ENCODE measurements at regions not wholly inside any gene's neighbourhood (a gene's known extent, or its start where the extent isn't known, plus 50 kb on each side); places are given as distances from the start of the nearest gene placed in this dataset.

DNA sequence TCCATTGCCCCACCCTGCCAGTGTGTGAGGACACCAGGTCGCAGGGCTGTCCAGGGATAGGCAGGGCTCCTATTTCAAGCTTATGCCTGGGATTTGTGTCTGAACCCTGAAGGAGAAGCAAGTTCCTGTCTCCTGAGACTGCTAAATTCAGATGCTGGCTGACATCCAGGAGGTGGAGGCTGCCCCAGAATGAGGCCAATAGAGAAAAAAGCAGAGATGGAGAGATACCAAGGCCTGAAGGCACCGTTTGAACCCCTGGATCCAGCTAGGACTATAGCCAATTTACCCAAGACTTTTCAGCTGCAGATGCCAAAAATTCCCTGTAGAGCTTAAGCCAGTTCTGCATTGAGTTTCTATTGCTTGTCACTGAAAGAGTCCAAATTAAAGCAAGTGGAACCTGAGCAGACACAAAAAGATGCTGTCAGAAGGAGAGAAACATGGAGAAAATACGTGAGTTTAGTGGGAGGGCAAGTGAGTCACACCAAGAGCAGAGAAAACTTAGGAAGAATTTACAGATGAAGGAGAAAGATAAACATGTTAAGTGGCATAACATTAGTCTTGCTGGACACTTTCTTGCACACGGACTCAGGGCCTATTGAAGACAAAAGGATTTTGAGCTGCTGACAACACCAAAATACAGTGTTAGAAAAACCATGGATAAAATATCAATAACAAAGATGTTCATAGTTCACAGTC, 148.6 kb downstream of the CNTN3 start:
- H3K4me3 ChIP-seq (ENCODE audit: low read length), result no peak overlapping the region
- no peaks in the 10 kb centered on the region for H4K20me1 ChIP-seq (ENCODE audit: control insufficient read depth, insufficient read depth, low read depth, low read length)
- no peaks in the 10 kb centered on the region for H3K9me3 ChIP-seq (ENCODE audit: control insufficient read depth, insufficient read depth, low read length)
- H3F3A ChIP-seq (ENCODE audit: control insufficient read depth, insufficient read depth), result no peaks in the 10 kb centered on the region
- no peak overlapping the region for H3K27ac ChIP-seq (ENCODE audit: low read depth, low read length)
- H3K4me2 ChIP-seq (ENCODE audit: low read length), result no peak overlapping the region
- no peaks in the 10 kb centered on the region for H3K27me3 ChIP-seq (ENCODE audit: control insufficient read depth, low read length)
- no peaks in the 10 kb centered on the region for H3K4me1 ChIP-seq (ENCODE audit: control insufficient read depth, low read length)
- TF ChIP-seq, protein P1, sequence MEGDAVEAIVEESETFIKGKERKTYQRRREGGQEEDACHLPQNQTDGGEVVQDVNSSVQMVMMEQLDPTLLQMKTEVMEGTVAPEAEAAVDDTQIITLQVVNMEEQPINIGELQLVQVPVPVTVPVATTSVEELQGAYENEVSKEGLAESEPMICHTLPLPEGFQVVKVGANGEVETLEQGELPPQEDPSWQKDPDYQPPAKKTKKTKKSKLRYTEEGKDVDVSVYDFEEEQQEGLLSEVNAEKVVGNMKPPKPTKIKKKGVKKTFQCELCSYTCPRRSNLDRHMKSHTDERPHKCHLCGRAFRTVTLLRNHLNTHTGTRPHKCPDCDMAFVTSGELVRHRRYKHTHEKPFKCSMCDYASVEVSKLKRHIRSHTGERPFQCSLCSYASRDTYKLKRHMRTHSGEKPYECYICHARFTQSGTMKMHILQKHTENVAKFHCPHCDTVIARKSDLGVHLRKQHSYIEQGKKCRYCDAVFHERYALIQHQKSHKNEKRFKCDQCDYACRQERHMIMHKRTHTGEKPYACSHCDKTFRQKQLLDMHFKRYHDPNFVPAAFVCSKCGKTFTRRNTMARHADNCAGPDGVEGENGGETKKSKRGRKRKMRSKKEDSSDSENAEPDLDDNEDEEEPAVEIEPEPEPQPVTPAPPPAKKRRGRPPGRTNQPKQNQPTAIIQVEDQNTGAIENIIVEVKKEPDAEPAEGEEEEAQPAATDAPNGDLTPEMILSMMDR (IDR thresholded peaks at IDR 0.05; ENCODE audit: low read depth, low read length, poor library complexity, severe bottlenecking), result no peak
- no peak for TF ChIP-seq EZH2phosphoT487 (IDR thresholded peaks at IDR 0.05; ENCODE audit: borderline replicate concordance, low read length)
- no peaks in the 10 kb centered on the region for H3K9me2 ChIP-seq (replicated peaks; ENCODE audit: control insufficient read depth, low read length)
- no peaks in the 10 kb centered on the region for H3K79me2 ChIP-seq (ENCODE audit: control insufficient read depth, low read length)
- H3K36me3 ChIP-seq (ENCODE audit: control insufficient read depth, low read length), result no peaks in the 10 kb centered on the region

DNA sequence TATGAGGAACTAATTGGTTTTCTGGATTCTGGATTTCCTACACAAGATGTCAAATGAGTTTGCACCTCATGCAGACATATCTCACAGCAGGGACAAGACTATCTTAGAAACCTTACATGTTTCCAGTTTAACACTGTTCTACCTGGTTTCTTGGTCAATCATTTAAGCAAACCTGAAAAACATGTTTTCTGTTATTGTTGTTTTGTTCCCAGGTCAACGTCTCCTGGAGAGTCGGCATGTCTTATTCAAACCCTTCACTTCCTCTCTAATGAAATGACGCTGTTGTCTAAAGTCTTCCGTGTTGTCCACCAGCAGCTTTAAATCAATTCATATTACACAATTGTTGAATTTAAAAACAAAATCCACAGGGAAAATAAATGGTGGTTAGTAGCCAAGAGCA, 150.9 kb downstream of the CNTN3 start:
- no peaks in the 10 kb centered on the region for H3K4me1 ChIP-seq (ENCODE audit: control insufficient read depth, low read length)
- H3K4me2 ChIP-seq (ENCODE audit: low read length), result no peak overlapping the region
- no peaks in the 10 kb centered on the region for H3K27me3 ChIP-seq (ENCODE audit: control insufficient read depth, low read length)
- no peaks in the 10 kb centered on the region for H3K9me2 ChIP-seq (replicated peaks; ENCODE audit: control insufficient read depth, low read length)
- no peaks in the 10 kb centered on the region for H3K79me2 ChIP-seq (ENCODE audit: control insufficient read depth, low read length)
- no peaks in the 10 kb centered on the region for H3F3A ChIP-seq (ENCODE audit: control insufficient read depth, insufficient read depth)
- H3K27ac ChIP-seq (ENCODE audit: low read depth, low read length), result no peak overlapping the region
- H3K9me3 ChIP-seq (ENCODE audit: control insufficient read depth, insufficient read depth, low read length), result no peaks in the 10 kb centered on the region
- no peaks in the 10 kb centered on the region for H3K36me3 ChIP-seq (ENCODE audit: control insufficient read depth, low read length)
- H3K4me3 ChIP-seq (ENCODE audit: low read length), result no peak overlapping the region
- no peaks in the 10 kb centered on the region for H4K20me1 ChIP-seq (ENCODE audit: control insufficient read depth, insufficient read depth, low read depth, low read length)
- TF ChIP-seq, protein P1 (IDR thresholded peaks at IDR 0.05; ENCODE audit: low read depth, low read length, poor library complexity, severe bottlenecking), result no peak
- TF ChIP-seq EZH2phosphoT487 (IDR thresholded peaks at IDR 0.05; ENCODE audit: borderline replicate concordance, low read length), result no peak

DNA sequence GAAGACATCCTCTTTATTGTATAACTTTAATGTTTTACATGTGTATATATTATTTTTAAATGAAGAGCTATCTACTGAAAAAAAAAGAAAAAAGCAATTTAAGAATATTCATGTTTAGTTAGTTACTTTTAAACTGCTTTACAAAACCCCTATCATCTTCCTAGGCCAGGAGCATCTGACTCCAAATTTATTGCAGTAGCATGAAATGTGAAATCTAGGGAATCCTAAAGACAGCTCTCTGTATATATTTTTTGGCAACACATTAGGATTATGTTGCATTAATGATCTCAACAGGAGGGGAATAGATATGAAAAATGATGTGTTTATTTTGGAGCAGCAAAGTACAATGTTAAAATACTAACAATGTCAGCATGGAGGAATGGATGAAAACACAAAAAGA, 158.3 kb downstream of the CNTN3 start:
- Histone ChIP-seq H3K4me3 (ENCODE audit: low read length) (no peak overlapping the region), H3K4me1 (ENCODE audit: control insufficient read depth, low read length) (no peaks in the 10 kb centered on the region), H3K79me2 (ENCODE audit: control insufficient read depth, low read length) (no peaks in the 10 kb centered on the region), H3K4me2 (ENCODE audit: low read length) (no peak overlapping the region), H3K36me3 (ENCODE audit: control insufficient read depth, low read length) (no peaks in the 10 kb centered on the region), H3K9me3 (ENCODE audit: control insufficient read depth, insufficient read depth, low read length) (no peaks in the 10 kb centered on the region), H3K27me3 (ENCODE audit: control insufficient read depth, low read length) (no peaks in the 10 kb centered on the region), H4K20me1 (ENCODE audit: control insufficient read depth, insufficient read depth, low read depth, low read length) (no peaks in the 10 kb centered on the region), H3F3A (ENCODE audit: control insufficient read depth, insufficient read depth) (no peaks in the 10 kb centered on the region), H3K9me2 (replicated peaks; ENCODE audit: control insufficient read depth, low read length) (no peaks in the 10 kb centered on the region), H3K27ac (ENCODE audit: low read depth, low read length) (no peak overlapping the region)
- TF ChIP-seq EZH2phosphoT487 (IDR thresholded peaks at IDR 0.05; ENCODE audit: borderline replicate concordance, low read length), result no peak
- TF ChIP-seq, protein P1 (IDR thresholded peaks at IDR 0.05; ENCODE audit: low read depth, low read length, poor library complexity, severe bottlenecking), result no peak
